GM12872 (cell line): ENCODE measurements at regions not wholly inside any gene's neighbourhood (a gene's known extent, or its start where the extent isn't known, plus 50 kb on each side); places are given as distances from the start of the nearest gene placed in this dataset.

ENCODE experiments used
- TF ChIP-seq, protein P1 (sequence below): IDR thresholded peaks from 3 replicates; pipeline ENCODE4 v1.5.1; 2011; ENCODE audit warnings: low read depth, mild to moderate bottlenecking, low read length, moderate library complexity; ENCODE audit not compliant: insufficient read depth

DNA sequence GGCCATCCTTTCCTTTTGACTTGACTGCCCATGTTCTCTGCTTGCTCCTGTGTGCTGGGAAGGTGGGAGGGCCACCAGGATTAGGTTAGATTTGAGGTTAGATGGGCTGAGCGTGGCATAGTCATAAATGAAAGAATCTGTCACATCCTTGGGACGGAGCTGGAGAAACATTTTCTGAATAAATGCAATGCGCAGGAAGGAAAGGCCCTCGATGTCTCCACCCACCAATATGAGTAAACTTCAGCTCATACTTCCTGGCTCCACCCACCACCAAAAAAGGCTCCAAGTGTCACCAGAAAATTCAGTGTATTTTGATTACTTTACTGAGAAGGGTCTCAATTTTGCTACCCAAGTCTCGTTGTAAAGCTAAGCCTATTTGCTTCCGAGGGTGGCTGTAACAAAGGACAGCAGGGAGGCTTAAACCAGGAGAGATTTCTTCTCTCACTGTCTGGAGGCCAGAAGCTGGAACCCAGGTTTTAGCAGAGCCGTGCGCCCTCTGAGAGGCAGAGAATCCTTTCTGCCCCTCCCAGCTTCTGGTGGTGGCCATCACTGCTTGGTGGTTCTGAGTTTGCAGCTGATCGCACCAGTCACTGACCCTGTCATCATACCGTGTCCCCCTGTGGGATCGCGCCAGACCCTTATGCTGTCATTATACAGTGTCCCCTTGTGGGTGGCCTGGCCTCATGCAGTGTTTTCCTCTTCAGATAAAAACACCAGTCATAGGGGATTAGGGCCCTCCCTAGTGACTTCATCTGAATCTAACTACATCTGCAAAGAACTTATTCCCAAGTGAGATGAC is 137.8 kb downstream of the TTLL2 start:
- TF ChIP-seq, protein P1, sequence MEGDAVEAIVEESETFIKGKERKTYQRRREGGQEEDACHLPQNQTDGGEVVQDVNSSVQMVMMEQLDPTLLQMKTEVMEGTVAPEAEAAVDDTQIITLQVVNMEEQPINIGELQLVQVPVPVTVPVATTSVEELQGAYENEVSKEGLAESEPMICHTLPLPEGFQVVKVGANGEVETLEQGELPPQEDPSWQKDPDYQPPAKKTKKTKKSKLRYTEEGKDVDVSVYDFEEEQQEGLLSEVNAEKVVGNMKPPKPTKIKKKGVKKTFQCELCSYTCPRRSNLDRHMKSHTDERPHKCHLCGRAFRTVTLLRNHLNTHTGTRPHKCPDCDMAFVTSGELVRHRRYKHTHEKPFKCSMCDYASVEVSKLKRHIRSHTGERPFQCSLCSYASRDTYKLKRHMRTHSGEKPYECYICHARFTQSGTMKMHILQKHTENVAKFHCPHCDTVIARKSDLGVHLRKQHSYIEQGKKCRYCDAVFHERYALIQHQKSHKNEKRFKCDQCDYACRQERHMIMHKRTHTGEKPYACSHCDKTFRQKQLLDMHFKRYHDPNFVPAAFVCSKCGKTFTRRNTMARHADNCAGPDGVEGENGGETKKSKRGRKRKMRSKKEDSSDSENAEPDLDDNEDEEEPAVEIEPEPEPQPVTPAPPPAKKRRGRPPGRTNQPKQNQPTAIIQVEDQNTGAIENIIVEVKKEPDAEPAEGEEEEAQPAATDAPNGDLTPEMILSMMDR, result no peak

DNA sequence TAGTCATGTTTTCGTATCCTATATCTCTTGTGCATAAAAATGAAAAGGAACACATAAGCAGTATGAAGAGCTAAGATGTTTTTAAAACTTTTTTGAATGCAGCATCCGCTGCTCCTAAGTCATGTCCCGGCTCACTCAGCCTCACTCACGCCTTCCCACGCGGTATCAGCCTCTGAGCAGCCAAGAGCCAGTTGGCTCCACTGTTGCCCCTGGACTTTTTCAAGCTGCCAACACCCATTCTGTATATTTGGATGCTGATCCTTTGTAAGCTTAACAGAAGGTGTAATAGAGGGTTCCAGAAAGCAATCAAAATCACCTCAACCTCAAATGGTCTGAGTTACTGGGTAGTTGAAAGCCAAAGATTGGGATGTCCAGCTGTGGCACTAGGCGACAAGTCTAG is 139.3 kb downstream of the TTLL2 start:
- TF ChIP-seq, protein P1, result no peak

DNA sequence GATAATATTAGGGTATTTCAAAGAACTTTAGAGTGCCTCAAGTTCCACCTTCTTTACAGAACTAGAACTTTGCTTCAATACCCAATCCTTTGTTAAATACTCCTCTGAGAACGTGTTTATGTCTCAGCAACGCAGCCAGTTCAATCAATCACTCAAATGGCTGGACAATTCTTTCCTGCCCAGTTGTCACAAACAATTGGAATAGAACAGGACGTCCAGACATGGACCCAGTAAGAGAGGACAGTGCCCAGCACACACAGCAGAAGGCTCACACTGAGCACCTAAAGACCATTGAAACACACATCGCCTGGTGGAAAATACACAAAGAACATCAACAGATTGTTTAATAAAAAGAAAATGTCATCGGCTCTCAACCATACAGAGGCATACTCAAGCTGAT is 140.6 kb downstream of the TTLL2 start:
- TF ChIP-seq, protein P1, result no peak

DNA sequence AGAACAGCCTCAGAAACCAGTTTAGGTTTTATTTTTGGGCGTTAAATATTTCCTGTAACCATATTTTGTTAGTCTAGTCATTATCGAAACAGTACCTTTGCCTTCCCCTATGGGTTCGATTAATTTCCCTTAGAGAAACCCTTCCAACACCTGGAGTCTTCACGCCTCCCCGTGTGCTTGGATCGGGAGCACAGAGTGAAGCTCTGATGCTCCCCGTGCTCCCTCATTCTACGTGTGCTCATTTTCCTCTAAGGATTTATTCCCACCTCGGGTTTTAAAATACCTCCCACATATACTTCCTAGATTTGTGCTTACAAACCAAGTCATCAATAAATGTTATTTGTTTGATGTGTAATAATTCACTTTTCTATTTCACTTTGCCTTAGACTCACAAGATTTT is 142.4 kb downstream of the TTLL2 start:
- TF ChIP-seq, protein P1, result no peak

DNA sequence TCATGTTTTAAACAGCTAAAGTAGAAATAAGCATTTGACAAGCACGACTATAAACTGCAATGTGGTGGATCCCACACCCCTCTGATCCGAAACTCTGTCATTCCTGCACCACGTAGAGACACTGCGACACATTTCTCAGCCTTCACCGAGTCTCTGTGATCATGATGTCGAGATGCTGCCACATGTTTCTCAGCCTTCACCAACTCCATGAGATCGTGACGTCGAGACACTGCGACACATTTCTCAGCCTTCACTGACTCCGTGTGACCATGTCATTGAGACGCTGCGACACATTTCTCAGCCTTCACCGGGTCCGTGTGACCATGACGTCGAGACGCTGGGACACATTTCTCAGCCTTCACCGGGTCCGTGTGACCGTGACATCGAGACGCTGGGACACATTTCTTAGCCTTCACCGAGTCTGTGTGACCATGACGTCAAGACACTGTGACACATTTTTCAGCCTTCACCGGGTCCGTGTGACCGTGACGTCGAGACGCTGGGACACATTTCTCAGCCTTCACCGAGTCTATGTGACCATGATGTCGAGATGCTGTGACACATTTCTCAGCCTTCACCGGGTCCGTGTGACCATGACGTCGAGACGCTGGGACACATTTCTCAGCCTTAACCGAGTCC is 143.0 kb downstream of the TTLL2 start:
- TF ChIP-seq, protein P1, result no peak

DNA sequence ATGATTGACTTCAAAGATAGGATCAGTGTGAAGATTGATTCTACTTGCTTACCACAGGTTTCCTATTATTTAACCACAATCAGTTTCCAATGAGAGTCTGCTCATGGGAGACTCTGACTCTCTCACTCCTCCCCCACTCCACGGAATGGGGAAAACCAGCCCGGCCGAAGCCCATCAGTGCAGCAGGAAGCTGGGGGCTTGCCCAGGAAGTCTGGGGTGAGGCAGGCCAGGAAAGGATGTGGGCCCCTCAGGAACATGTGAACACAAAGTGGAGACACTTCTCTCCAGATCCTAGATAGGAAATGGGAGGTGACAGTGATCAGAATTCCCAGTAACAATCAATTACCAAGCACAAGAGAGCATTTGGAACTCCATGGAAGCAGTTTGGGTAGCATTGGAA is 144.2 kb downstream of the TTLL2 start:
- TF ChIP-seq, protein P1, result no peak

DNA sequence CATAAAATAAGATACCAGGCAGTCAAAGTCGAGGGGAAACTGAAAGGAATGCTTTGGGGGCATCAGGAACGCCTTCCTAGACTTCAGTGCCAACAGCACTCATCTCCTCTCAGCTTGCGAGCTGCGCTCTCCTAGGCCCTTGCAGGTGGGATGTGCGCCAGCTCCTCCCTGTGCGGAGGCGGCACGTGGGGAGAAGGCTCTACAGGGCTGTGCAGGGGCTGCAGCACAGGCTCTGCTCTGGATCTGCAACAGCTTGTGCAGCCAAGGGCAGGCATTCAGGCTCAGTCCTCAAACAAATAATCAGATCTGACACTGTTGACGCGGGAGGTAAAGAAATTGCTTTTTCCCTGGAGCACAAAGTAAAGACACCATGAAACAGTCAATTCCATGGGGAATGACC is 144.8 kb downstream of the TTLL2 start:
- TF ChIP-seq, protein P1, result no peak
